ENCODE measurements at regions not wholly inside any gene's neighbourhood (a gene's known extent, or its start where the extent isn't known, plus 50 kb on each side); places are given as distances from the start of the nearest gene placed in this dataset.

DNA sequence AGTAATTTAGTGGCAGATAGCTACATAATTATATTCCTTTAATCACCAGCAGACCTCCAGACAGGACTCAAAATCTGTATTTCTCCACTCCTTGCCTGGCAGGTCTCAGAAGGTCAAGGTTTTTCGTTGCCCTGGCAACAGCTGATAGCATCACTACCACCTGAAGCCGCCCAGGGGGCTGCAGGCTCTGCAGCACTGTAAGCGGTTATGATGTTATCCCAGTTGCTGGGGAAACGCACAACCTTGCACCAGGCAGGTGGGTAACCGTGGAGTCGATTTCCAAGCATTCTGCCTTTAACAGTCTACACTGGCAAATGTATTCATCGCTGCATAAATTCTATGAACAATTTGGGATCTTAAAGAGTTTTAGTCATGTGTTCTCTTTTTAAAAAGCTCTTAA is 756.3 kb downstream of the NTRK3 start:
- Histone ChIP-seq H3K27ac (ENCODE audit: low read depth, low read length, poor library complexity, severe bottlenecking) (no peak overlapping the region), H3K9me3 (ENCODE audit: low read depth, low read length, poor library complexity, severe bottlenecking) (peaks cover 38% of the 10 kb centered on the region), H3K27me3 (replicated peaks; ENCODE audit: insufficient read depth, low read depth, low read length, poor library complexity) (no peaks in the 10 kb centered on the region), H3K4me3 (ENCODE audit: low read depth, low read length, poor library complexity, severe bottlenecking) (no peak overlapping the region), H3K4me1 (ENCODE audit: insufficient read depth, low read length, poor library complexity, severe bottlenecking) (no peaks in the 10 kb centered on the region), H3K36me3 (ENCODE audit: insufficient read depth, low read length, poor library complexity, severe bottlenecking) (no peaks in the 10 kb centered on the region)
- ChIA-PET CTCF (no interaction called here), POLR2A (ENCODE audit: low non-redundant PET) (no interaction called here)
- no peak for DNase-seq (ENCODE audit: low spot score)
- no TSS peak for BruUV-seq (replicated peaks)
- TF ChIP-seq CTCF (conservative IDR thresholded peaks at IDR 0.05; ENCODE audit: low read depth, low read length) (no peak), EZH2 (IDR thresholded peaks at IDR 0.05; ENCODE audit: borderline replicate concordance, low read depth, low read length, poor library complexity, severe bottlenecking) (no peak)
- intact Hi-C loops (cut with micrococcal nuclease; ENCODE audit: unreplicated experiment), result no loop called here

DNA sequence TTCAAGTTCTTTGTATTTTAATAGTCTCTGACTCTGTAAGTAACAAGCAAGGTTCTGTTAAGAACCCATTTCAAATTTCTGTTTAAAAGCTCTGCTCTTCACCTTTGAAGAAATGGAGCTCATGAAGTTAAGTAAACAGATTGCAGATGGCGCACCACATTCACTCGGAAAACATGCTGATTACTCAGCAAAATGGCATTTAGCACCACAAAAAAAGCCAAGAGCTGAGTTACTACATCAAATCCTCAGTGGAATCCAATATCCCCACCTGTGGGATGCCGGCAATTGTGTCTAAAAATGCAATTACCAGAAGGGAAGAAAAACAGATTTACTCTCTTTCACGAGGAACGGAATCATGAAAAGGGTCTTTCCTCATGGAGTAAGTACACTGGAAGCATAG is 758.0 kb downstream of the NTRK3 start:
- no peak for TF ChIP-seq EZH2 (IDR thresholded peaks at IDR 0.05; ENCODE audit: borderline replicate concordance, low read depth, low read length, poor library complexity, severe bottlenecking)
- TF ChIP-seq CTCF (conservative IDR thresholded peaks at IDR 0.05; ENCODE audit: low read depth, low read length), result no peak
- H3K27me3 ChIP-seq (replicated peaks; ENCODE audit: insufficient read depth, low read depth, low read length, poor library complexity), result no peaks in the 10 kb centered on the region
- H3K36me3 ChIP-seq (ENCODE audit: insufficient read depth, low read length, poor library complexity, severe bottlenecking), result no peaks in the 10 kb centered on the region
- ChIA-PET CTCF (no interaction called here), POLR2A (ENCODE audit: low non-redundant PET) (no interaction called here)
- H3K4me3 ChIP-seq (ENCODE audit: low read depth, low read length, poor library complexity, severe bottlenecking), result no peak overlapping the region
- intact Hi-C loops (cut with micrococcal nuclease; ENCODE audit: unreplicated experiment), result no loop called here
- BruUV-seq (replicated peaks), result no TSS peak
- no peaks in the 10 kb centered on the region for H3K4me1 ChIP-seq (ENCODE audit: insufficient read depth, low read length, poor library complexity, severe bottlenecking)
- no peak for DNase-seq (ENCODE audit: low spot score)
- H3K27ac ChIP-seq (ENCODE audit: low read depth, low read length, poor library complexity, severe bottlenecking), result no peak overlapping the region
- peaks cover 37% of the 10 kb centered on the region for H3K9me3 ChIP-seq (ENCODE audit: low read depth, low read length, poor library complexity, severe bottlenecking)

- no peaks in the 10 kb centered on the region for H3K4me1 ChIP-seq (ENCODE audit: insufficient read depth, low read length, poor library complexity, severe bottlenecking)
- intact Hi-C loops (cut with micrococcal nuclease; ENCODE audit: unreplicated experiment), result no loop called here
- H3K4me3 ChIP-seq (ENCODE audit: low read depth, low read length, poor library complexity, severe bottlenecking), result no peak overlapping the region
- H3K27me3 ChIP-seq (replicated peaks; ENCODE audit: insufficient read depth, low read depth, low read length, poor library complexity), result no peaks in the 10 kb centered on the region
- no TSS peak for BruUV-seq (replicated peaks)
- no peak for DNase-seq (ENCODE audit: low spot score)
- POLR2A ChIA-PET (ENCODE audit: low non-redundant PET), result no interaction called here
- no peak overlapping the region for H3K27ac ChIP-seq (ENCODE audit: low read depth, low read length, poor library complexity, severe bottlenecking)
- TF ChIP-seq CTCF (conservative IDR thresholded peaks at IDR 0.05; ENCODE audit: low read depth, low read length) (no peak), EZH2 (IDR thresholded peaks at IDR 0.05; ENCODE audit: borderline replicate concordance, low read depth, low read length, poor library complexity, severe bottlenecking) (no peak)
- CTCF ChIA-PET, result no interaction called here
- no peaks in the 10 kb centered on the region for H3K36me3 ChIP-seq (ENCODE audit: insufficient read depth, low read length, poor library complexity, severe bottlenecking)
- peaks cover 30% of the 10 kb centered on the region for H3K9me3 ChIP-seq (ENCODE audit: low read depth, low read length, poor library complexity, severe bottlenecking)
These were observed 759.7 kb downstream of the NTRK3 start for GRCh38 chr15:87496795-87497194.

All from A673 (cell line).